Left lung (tissue), 4 donors: ENCODE measurements at regions not wholly inside any gene's neighbourhood (a gene's known extent, or its start where the extent isn't known, plus 50 kb on each side); places are given as distances from the start of the nearest gene placed in this dataset.
"Not testable (repeated sequence)": the region's sequence is repeated elsewhere in the genome, so short reads cannot be mapped to it uniquely, and the experiment has no call there.

Experiments
- ATAC-seq: fragments of 200-7000 bp; cut with Tn5 transposase; one replicate; pipeline ENCODE4 v1.9.1; 2020; ENCODE audit warnings: moderate library complexity
- DNase-seq, 4 donors: peaks; one replicate each; pipeline ENCODE4 v3.0.0-alpha.2; 2013 to 2020
- H3K27ac ChIP-seq, 2 donors: fragments of 200-600 bp; sonication (generic) in 1 of 2; one replicate each; pipeline versions ENCODE4 v1.5.0 to v1.8.0; 2020 to 2021
- H3K27me3 ChIP-seq, 2 donors: fragments of 200-600 bp; sonication (generic) in 1 of 2; one replicate each; pipeline versions ENCODE4 v1.5.0 to v1.8.0; 2020 to 2021
- H3K36me3 ChIP-seq, 2 donors: fragments of 200-600 bp; sonication (generic) in 1 of 2; one replicate each; pipeline versions ENCODE4 v1.5.0 to v1.8.0; 2020 to 2021
- H3K4me1 ChIP-seq, 2 donors: fragments of 200-600 bp; one replicate each; pipeline ENCODE4 v1.8.0; 2021
- H3K4me3 ChIP-seq, 2 donors: fragments of 200-600 bp; sonication (generic) in 1 of 2; one replicate each; pipeline versions ENCODE4 v1.5.0 to v1.8.0; 2020 to 2021; ENCODE audit warnings: mild to moderate bottlenecking in 1 of 2
- H3K9me3 ChIP-seq, 2 donors: fragments of 200-600 bp; sonication (generic) in 1 of 2; one replicate each; pipeline versions ENCODE4 v1.5.0 to v1.8.0; 2020 to 2021
- intact Hi-C, 2 donors: fragments of 100-400 bp; cut with DNase I; formaldehyde crosslinking; loops; one replicate each; pipeline versions ENCODE4 v1.11.2 to v1.14.2; 2022
- TF ChIP-seq, protein P1 (sequence below), 2 donors: fragments of 200-600 bp; sonication (generic) in 1 of 2; IDR thresholded peaks; one replicate each; pipeline versions ENCODE4 v1.5.0 to v1.8.0; 2021; ENCODE audit warnings: antibody characterized with exemption in 2 of 2
- donor health status: DM: no; HTN: yes; CAD: no.
- donor health status: DM: no; HTN: no; CAD: no.

GRCh38 chr14:87042354-87042753, 950.6 kb downstream of the GALC start:
- ATAC-seq (no peak), DNase-seq (no peak)
- H3K27me3 ChIP-seq, result no peaks in the 10 kb centered on the region
- H3K4me3 ChIP-seq, result no peak overlapping the region
- intact Hi-C loops, result no loop called here
- no peaks in the 10 kb centered on the region for H3K36me3 ChIP-seq
- TF ChIP-seq, protein P1, sequence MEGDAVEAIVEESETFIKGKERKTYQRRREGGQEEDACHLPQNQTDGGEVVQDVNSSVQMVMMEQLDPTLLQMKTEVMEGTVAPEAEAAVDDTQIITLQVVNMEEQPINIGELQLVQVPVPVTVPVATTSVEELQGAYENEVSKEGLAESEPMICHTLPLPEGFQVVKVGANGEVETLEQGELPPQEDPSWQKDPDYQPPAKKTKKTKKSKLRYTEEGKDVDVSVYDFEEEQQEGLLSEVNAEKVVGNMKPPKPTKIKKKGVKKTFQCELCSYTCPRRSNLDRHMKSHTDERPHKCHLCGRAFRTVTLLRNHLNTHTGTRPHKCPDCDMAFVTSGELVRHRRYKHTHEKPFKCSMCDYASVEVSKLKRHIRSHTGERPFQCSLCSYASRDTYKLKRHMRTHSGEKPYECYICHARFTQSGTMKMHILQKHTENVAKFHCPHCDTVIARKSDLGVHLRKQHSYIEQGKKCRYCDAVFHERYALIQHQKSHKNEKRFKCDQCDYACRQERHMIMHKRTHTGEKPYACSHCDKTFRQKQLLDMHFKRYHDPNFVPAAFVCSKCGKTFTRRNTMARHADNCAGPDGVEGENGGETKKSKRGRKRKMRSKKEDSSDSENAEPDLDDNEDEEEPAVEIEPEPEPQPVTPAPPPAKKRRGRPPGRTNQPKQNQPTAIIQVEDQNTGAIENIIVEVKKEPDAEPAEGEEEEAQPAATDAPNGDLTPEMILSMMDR (IDR thresholded peaks at IDR 0.05), result no peak
- H3K27ac ChIP-seq, result no peak overlapping the region
- peaks cover 0 to 3% of the 10 kb centered on the region in 2 donors for H3K9me3 ChIP-seq
- H3K4me1 ChIP-seq, result no peaks in the 10 kb centered on the region

GRCh38 chr14:87041290-87042020, 951.5 kb downstream of the GALC start:
- no peak for DNase-seq
- H3K9me3 ChIP-seq, result peaks cover 0 to 3% of the 10 kb centered on the region in 2 donors
- no peak overlapping the region for H3K4me3 ChIP-seq
- no peak overlapping the region for H3K27ac ChIP-seq
- intact Hi-C loops, result no loop called here
- ATAC-seq, result no peak
- H3K27me3 ChIP-seq, result no peaks in the 10 kb centered on the region
- TF ChIP-seq, protein P1 (IDR thresholded peaks at IDR 0.05), result no peak
- H3K4me1 ChIP-seq, result no peaks in the 10 kb centered on the region
- H3K36me3 ChIP-seq, result no peaks in the 10 kb centered on the region

DNA sequence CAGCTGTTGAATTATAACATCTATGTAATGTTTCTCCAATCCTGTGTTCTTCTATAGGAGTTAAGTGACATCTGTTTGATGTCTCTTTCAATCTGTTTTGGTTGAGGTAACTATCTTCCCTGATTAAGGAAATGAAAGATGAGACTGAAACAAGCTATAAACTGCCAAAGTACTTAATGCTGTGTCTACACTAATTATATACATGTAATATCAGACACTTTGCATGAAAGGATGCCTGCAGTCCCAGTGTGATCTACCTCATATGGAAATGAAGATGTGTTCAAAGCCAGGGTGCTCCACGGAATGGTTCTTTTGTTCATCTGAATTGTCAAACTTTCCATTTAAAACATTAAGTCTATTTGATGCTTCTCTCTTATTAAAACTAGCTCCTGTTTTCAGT, 958.3 kb downstream of the GALC start:
- DNase-seq (no peak), ATAC-seq (no peak)
- Histone ChIP-seq H3K36me3 (no peaks in the 10 kb centered on the region), H3K4me1 (no peaks in the 10 kb centered on the region), H3K9me3 (peaks cover 0 to 5% of the 10 kb centered on the region in 2 donors), H3K4me3 (no peak overlapping the region), H3K27me3 (no peaks in the 10 kb centered on the region), H3K27ac (no peak overlapping the region)
- TF ChIP-seq, protein P1 (IDR thresholded peaks at IDR 0.05), result no peak
- intact Hi-C loops, result no loop called here

DNA sequence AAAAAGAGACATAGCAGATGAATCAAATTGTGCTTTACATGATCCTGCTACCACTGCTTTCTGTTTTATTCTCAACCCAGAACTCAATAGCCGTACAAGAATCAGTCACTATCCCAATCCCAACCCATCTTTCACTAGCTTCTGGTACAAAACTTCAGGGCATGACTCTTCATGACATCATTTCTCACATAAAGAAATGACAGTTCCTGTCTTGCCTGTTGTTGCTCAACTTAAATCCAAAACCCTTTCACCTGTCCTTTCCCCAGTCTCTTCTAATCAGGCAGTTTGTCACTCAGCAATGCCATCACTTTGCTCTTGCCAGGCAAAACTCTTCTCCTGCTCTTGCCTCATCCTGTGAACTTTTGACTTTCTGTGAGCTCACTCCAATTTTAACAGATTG, 962.8 kb downstream of the GALC start:
- intact Hi-C loops, result no loop called here
- no peaks in the 10 kb centered on the region for H3K36me3 ChIP-seq
- no peak overlapping the region for H3K27ac ChIP-seq
- H3K4me3 ChIP-seq, result no peak overlapping the region
- H3K27me3 ChIP-seq, result no peaks in the 10 kb centered on the region
- peaks cover 0 to 2% of the 10 kb centered on the region in 2 donors for H3K9me3 ChIP-seq
- ATAC-seq (no peak), DNase-seq (no peak)
- no peaks in the 10 kb centered on the region for H3K4me1 ChIP-seq
- TF ChIP-seq, protein P1 (IDR thresholded peaks at IDR 0.05), result no peak

DNA sequence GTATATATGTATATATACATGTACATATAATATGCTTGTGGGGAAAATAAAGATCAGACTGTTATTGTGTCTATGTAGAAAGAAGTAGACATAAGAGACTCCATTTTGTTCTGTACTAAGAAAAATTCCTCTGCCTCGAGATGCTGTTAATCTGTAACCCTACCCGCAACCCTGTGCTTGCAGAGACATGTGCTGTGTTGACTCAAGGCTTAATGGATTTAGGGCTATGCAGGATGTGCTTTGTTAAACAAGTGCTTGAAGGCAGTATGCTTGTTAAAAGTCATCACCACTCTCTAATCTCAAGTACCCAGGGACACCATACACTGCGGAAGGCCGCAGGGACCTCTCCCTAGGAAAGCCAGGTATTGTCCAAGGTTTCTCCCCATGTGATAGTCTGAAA, 972.9 kb downstream of the GALC start:
- H3K4me1 ChIP-seq, H3K27me3 ChIP-seq, intact Hi-C loops, H3K4me3 ChIP-seq, DNase-seq, H3K36me3 ChIP-seq, H3K27ac ChIP-seq, ATAC-seq: not testable (repeated sequence)
- H3K9me3 ChIP-seq, result peaks cover 0 to 12% of the 10 kb centered on the region in 2 donors

GRCh38 chr14:87018294-87018693, 974.7 kb downstream of the GALC start:
- H3K36me3 ChIP-seq, result no peaks in the 10 kb centered on the region
- intact Hi-C loops, result no loop called here
- no peak for DNase-seq
- no peak for ATAC-seq
- no peak overlapping the region for H3K4me3 ChIP-seq
- no peak overlapping the region for H3K27ac ChIP-seq
- peaks cover 0 to 12% of the 10 kb centered on the region in 2 donors for H3K9me3 ChIP-seq
- no peaks in the 10 kb centered on the region for H3K27me3 ChIP-seq
- no peaks in the 10 kb centered on the region for H3K4me1 ChIP-seq
- TF ChIP-seq, protein P1 (IDR thresholded peaks at IDR 0.05), result no peak
